ENCODE measurements at regions not wholly inside any gene's neighbourhood (a gene's known extent, or its start where the extent isn't known, plus 50 kb on each side); places are given as distances from the start of the nearest gene placed in this dataset.

DNA sequence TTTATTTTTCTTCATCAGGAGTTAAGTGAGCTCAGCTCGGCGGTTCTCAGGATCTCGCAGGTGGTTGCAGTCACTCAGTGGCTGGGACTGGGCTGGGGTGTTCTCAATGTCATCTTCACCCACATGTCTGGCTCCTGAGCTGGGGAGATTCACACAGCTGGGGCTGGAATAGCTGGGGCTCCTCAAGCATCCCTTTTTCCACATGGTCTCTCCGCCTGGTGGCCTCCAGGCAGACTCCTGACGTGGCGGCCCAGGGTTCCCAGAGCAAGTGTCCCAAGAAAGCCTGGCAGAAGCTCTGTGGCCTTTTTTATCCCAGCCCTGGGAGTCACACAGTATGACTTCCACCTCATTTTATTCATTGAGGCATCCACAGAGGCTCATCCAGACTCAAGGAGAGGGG, 84.1 kb upstream of the ANKRD34C start:
- TF ChIP-seq, protein P1, sequence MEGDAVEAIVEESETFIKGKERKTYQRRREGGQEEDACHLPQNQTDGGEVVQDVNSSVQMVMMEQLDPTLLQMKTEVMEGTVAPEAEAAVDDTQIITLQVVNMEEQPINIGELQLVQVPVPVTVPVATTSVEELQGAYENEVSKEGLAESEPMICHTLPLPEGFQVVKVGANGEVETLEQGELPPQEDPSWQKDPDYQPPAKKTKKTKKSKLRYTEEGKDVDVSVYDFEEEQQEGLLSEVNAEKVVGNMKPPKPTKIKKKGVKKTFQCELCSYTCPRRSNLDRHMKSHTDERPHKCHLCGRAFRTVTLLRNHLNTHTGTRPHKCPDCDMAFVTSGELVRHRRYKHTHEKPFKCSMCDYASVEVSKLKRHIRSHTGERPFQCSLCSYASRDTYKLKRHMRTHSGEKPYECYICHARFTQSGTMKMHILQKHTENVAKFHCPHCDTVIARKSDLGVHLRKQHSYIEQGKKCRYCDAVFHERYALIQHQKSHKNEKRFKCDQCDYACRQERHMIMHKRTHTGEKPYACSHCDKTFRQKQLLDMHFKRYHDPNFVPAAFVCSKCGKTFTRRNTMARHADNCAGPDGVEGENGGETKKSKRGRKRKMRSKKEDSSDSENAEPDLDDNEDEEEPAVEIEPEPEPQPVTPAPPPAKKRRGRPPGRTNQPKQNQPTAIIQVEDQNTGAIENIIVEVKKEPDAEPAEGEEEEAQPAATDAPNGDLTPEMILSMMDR (conservative IDR thresholded peaks at IDR 0.05; ENCODE audit: low read depth in 2 of 2): no peak
- TF ChIP-seq POLR2AphosphoS5 (IDR thresholded peaks at IDR 0.05; ENCODE audit: low read depth) (no peak), EZH2phosphoT487 (IDR thresholded peaks at IDR 0.05; ENCODE audit: unreplicated experiment) (no peak), EZH2 (IDR thresholded peaks at IDR 0.05; ENCODE audit: low read depth, unreplicated experiment) (no peak), NANOG (IDR thresholded peaks at IDR 0.05; ENCODE audit: borderline replicate concordance) (no peak), JUNB (IDR thresholded peaks at IDR 0.05; ENCODE audit: unreplicated experiment) (no peak), ZNF331 (CRISPR knock-in tag; IDR thresholded peaks at IDR 0.05; ENCODE audit: low read depth) (no peak)
- TF ChIP-seq, protein P2, sequence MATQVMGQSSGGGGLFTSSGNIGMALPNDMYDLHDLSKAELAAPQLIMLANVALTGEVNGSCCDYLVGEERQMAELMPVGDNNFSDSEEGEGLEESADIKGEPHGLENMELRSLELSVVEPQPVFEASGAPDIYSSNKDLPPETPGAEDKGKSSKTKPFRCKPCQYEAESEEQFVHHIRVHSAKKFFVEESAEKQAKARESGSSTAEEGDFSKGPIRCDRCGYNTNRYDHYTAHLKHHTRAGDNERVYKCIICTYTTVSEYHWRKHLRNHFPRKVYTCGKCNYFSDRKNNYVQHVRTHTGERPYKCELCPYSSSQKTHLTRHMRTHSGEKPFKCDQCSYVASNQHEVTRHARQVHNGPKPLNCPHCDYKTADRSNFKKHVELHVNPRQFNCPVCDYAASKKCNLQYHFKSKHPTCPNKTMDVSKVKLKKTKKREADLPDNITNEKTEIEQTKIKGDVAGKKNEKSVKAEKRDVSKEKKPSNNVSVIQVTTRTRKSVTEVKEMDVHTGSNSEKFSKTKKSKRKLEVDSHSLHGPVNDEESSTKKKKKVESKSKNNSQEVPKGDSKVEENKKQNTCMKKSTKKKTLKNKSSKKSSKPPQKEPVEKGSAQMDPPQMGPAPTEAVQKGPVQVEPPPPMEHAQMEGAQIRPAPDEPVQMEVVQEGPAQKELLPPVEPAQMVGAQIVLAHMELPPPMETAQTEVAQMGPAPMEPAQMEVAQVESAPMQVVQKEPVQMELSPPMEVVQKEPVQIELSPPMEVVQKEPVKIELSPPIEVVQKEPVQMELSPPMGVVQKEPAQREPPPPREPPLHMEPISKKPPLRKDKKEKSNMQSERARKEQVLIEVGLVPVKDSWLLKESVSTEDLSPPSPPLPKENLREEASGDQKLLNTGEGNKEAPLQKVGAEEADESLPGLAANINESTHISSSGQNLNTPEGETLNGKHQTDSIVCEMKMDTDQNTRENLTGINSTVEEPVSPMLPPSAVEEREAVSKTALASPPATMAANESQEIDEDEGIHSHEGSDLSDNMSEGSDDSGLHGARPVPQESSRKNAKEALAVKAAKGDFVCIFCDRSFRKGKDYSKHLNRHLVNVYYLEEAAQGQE (IDR thresholded peaks at IDR 0.05; ENCODE audit: unreplicated experiment): no peak
